GM18909 (cell line): ENCODE measurements at regions not wholly inside any gene's neighbourhood (a gene's known extent, or its start where the extent isn't known, plus 50 kb on each side); places are given as distances from the start of the nearest gene placed in this dataset.
A peak's percentile ranks its signal among the peaks of the same experiment; 100 is the strongest.
"Not testable (repeated sequence)": the region's sequence is repeated elsewhere in the genome, so short reads cannot be mapped to it uniquely, and the experiment has no call there.

ENCODE experiments used
- ATAC-seq: cut with Tn5 transposase; IDR thresholded peaks from one replicate; pipeline ENCODE4 v1.9.1; 2021; ENCODE audit warnings: mild to moderate bottlenecking; ENCODE audit not compliant: unreplicated experiment, poor library complexity

DNA sequence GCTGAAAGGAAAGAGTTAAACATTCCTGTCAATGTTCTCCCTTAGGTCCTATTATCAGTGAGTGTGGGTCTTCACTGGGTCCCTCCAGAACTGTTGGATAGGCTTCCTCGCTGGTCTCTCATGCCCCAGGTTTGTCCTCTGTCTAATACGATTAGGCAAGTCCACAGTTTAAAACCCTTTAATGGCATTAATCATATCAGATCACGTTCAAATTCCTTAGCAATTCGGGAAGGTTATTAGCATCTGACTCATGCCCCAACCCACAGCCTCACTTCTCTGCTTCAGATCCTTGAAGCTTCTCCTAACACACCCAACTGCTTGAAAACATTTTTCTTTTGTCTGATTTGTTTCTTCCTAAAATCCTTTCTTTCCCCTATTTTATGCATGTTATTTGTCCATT, 224.3 kb upstream of the ATP10A start:
- no peak for ATAC-seq

DNA sequence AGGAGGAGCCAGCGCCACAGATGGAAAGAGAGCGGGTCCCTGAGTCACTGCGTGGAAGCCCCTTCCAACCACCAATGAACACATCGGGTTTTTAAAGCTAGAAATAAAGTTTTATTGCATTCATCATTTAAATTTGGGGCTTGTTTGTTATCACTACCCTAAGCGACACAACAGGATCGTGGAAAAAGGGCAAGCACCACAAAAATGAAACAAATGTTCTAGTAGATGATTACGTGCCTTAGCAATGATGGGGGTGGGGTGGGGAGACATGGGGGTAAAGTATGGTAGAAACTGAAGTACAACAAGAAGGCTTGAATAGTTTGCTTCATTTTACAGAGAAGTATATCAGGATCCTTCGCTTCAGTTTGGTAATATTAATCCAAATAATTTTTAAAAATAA, 221.6 kb upstream of the ATP10A start:
- no peak for ATAC-seq

DNA sequence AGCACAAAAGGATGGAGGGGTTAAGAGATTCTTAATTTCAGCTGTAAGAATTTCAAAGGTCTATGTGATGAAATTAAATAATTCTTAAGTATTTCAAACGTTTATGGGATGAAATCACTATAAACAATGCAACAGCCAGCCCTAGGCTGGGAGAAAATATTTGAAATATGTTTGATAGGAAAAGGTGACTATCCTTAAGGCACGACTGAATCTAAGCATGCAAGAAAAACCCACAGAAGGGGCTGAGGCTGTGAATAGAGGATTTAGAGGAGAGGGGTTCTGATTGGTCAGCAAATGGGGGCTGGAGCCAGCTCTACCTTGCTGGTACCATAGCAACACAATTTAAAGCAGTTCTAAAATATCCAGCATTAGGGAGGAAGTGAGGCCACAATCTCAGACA, 220.8 kb upstream of the ATP10A start:
- no peak for ATAC-seq

DNA sequence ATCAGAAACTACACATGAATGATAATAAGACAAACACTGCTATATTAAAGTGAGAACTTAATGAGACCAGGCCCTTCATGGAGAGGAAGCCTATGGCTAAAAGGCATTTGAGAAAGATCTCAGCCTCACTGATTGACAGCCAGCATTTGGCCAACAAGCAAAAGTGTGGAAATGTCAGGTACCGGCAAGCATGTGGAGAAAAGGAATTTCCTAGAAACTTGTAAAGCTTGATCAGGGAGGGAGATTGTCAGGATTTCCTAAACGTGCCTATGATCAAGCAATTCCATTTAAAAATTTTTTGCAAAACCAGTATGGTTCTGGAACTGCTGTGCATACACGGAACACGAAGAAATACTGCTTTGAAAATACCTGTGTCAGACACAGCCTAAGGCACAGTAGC, 220.3 kb upstream of the ATP10A start:
- no peak for ATAC-seq

DNA sequence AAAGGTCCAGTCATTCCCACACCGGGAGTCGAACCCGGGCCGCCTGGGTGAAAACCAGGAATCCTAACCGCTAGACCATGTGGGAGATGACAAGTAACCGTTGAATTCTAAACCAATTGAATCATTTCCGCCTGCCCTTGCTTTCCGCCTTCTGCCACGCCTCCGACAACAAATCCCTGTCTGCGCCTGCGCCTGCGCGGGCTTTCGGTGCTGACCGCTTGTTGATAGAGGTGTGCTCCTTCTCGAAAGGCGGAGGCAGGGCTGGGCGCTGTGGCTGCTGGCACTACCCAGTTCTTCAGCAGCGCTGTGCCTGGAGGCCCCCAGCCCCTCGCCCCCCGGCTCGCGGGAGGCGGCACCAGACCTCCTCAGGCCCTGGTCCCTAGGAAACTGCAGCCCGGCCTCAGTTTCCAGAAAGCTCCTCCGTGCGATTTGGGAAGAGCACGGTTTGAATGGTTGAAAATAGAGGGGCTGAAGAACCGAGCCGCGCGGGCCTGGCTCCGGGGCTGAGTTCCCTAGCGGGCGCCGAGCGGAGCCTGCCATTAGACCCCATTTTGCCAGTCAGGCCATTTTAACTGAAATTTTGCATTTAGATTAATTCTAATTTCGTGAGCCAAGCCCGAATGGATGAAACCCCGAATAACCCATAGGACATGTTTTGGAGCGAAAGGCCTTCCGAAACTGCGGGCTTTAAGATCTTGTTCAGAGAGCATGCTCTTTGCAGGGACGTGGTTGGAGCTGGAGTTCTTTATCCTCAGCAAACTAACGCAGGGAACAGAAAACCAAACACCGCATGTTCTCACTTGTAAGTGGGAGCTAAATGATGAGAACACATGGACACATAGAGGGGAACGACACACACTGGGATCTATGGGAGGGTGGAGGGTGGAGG, 219.3 kb upstream of the ATP10A start:
- ATAC-seq: peak; percentile 98

DNA sequence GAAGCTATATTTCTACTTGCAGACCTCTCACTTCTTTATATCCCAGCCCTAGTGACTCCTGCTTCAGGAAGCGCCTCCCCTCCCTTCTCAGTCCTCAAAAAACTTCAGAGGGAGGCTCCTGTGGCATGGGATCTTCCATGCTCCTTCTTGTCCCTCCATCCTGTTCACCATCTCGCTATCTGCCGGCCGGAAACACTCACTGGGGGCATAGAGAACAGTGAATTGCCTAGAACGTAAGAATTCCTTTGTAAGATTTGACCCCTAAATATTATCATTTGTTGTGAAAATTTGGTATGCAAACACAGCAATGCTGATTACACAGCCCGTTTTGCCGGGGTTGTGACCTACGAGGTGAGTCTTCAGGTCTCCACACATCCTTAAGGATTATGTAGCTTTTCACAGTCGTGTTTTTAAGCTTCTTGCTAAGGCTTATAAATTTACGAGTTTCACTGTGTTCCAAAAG, 218.7 kb upstream of the ATP10A start:
- ATAC-seq: no peak

DNA sequence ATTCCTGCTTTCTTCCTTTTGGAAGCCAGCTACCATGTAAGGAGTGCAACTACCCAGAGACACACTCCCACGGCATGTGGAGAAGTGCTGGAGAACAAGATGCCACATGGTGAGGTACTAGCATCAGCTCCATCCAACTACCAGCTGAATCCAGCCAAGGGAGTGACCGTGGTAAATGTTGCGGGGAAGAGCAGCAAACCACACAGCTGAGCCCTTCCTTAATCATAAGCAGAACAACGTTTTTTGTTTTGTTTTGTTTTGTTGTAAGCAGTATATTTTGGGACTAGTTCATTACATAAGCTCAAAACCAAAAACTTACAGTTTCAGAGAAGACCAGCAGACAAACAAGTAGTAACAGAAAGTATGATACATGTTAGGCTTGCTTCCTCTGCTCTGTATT, 212.6 kb upstream of the ATP10A start:
- no peak for ATAC-seq

DNA sequence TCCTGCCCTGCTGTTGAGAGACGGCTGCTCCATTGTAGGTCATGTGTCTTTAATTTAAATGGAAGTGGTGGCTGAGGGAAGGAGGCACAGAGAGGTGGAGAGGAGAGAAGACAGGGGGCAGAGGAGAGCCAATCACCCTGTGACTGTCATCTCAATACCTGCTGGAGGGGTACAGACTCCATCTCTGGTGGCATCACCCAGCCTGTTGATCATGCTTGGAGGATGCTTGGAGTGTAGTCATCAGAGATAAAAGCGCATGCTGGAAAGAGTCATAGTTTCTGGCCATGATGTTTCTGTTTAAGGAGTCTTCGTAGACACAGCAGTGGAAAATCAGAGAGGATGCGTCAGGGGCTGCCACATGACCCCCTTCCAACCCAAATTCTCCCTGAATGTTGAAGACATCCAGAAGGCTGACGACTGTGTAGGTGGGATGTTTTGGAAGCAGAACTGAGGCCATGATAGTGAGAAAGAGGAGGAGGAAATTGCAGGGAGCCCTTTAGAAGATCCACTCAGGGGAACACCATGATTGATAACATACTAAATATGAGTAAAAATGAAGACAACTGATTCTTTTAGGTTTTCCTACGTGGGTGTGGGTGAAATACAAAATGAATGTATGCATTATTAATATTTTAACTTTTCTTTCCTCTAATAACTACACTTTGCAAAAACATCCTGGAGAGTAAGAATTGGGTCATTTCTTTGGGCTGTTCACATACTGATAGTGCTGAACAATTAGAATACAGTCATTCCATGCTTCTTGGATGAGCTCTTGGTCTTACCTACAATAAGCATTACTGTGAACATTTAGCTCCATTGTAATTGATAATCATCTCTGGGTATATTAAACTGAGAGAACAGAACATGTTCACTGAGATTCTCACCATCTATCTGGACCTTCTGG, 210.6 kb upstream of the ATP10A start:
- ATAC-seq: no peak

DNA sequence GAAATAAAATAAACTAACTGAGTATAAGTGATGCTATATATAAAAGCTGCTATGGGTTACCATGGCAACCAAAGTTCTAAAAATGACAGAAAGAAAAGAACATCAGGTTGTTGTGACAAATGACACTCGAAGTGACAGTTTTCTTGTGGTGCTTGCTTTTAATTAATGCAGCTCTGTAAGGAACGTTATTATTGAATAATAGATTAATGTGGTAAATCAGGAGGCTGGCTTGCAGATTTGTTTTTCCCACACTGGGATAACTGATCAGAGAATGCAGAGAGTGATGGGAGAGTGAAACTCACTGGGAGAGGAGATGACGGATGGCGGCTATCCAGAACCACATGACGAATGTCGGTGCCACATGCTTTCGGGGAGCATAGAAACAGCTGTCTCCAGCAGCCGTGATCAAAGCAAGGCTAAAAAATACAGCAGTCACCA, 207.0 kb upstream of the ATP10A start:
- no peak for ATAC-seq

DNA sequence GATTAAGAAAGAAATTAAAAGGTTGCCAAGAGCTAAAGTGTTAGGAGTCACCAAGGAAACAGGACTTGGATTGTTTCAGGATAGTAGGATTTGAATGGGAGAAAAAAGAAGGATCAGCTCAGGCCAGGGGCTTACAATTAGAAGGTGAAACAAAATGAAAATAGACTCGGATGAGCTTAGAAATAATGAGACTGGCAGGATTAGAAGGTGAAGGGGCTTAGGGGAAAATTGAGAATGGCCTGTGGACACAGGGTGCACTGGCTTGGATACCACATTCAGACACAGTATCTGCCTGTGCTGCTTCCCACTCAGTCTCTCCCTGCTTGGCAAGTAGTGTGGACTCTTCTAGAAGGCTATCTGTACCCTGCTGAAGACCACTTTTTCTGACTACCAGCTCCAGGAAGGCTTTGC, 206.1 kb upstream of the ATP10A start:
- no peak for ATAC-seq

DNA sequence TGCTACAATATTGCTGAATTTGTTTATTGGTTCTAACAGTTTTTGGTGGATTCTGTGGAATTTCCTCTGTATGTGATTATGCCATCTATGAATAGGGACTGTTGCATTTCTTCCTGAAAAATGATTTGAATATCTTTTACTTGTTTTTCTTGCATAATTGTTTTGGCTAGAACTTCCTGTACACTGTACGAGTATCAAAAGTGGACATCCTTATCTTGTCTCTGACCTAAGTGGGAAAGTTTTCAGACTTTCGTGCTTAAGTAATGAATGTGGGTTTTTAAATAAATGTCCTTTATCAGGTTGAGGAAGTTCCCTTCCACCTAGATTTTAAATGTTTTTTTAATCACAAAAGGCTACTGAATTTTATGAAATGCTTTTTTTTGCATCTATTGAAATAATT, 203.8 kb upstream of the ATP10A start:
- ATAC-seq: no peak

DNA sequence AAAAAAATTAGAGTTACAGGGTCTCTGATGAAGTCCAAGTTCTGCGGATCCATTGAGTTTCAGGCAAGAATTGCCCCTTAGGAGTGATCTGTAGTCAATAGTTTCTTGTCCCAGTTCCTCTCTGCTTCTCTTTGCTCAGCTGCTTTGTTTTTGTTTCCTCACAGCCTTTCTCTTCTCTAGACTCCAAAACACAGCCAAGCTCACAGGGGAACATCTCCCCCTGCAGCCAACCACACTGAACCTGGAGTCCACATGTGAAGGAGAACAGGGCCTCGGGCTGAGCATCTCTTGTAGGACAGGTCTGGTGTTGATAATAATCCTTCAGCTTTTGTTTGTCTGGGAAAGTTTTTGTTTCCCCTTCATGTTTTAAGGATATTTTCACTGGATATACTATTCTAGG, 202.6 kb upstream of the ATP10A start:
- no peak for ATAC-seq

DNA sequence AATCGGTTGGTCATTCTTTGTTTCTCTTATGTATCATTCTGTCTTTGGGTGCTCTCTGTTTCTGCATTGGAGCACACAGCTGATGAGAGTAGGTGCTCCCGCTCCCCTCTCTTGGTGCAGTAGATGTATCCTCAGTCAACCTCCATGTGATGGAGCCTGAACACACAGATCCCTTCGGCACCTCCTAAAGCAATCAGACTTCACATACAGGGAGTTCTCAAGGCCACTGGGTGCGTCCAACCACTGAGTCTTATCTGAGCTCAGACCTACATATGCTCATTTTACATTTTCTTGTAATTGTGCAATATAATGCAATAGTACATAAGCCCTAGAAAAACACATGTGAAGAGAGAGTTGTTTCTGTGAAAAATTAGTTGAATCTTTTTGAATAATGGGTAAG, 198.1 kb upstream of the ATP10A start:
- no peak for ATAC-seq

DNA sequence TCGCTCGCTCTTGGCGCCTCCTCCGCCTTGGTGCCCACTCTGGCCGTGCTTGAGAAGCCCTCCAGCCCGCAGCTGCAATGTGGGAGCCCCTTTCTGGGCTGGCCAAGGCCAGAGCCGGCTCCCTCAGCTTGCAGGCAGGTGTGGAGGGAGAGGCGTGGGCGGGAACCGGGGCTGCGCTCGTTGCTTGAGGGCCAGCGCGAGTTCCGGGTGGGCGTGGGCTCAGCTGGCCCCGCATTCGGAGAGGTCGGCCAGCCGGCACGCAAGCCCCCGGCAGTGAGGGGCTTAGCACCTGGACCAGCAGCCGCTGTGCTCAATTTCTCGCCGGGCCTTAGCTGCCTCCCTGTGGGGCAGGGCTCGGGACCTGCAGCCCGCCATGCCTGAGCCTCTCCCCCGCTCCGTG, 193.6 kb upstream of the ATP10A start:
- not testable (repeated sequence) for ATAC-seq

DNA sequence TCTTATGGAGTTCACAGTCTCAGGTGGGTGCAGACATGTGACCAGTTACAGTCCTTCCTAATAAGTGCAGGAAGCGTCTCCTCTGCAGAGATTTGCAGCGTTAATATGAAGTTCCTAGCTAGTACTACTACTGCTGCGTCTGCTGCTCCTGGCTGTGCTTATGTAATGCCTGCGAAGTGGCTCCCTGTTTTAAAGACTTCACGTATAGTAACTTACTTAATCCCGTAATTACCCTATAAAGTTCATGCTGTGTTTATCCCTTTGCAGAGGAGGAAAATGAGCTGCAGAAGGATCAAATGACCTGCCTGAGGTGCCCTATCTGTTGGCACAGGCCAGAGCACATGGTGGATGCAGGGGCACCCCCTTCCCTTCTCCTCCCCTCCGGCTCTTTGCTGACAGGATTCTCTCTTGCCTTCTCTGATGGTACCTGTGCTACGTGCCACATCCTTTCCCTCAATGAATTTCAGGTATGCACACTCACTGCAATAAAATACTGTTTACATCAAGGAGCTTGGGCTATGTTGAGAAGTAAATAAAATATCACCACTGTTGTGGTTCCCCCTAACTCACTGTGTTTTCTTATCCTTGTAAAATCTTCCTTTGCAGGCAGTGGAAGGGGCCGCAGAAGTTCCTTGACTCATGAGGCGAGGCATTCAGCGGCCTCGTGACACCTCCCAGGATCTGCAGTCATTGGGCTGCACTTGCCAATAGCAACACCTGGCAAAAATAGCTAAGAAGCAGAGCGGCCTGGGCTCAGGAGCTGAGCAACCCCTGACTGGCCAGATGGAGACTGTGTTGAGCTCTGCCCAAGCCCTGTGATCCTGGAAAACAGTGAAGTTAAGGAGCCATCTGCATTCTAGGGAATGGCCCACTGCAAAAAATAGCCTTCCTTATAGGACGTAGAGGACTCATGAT, 188.9 kb upstream of the ATP10A start:
- no peak for ATAC-seq

DNA sequence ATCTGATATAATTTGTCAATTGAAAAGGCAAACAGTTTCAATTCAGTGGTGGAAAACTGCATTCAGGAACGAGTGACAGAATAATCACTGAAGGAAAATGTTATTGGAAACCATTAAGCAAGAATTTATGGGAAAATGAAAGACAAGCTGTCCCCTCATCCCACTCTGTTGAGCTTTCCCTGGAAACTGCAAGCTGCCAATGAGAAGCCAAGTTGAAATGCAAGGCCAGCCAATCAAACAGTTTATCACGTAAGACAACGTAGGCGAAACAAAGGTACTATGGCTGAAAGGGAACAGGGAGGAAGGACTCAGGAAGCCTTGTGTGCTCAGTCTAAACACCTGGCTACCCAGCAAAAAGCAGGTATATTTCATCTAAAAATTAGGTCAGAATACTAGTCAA, 187.9 kb upstream of the ATP10A start:
- no peak for ATAC-seq

DNA sequence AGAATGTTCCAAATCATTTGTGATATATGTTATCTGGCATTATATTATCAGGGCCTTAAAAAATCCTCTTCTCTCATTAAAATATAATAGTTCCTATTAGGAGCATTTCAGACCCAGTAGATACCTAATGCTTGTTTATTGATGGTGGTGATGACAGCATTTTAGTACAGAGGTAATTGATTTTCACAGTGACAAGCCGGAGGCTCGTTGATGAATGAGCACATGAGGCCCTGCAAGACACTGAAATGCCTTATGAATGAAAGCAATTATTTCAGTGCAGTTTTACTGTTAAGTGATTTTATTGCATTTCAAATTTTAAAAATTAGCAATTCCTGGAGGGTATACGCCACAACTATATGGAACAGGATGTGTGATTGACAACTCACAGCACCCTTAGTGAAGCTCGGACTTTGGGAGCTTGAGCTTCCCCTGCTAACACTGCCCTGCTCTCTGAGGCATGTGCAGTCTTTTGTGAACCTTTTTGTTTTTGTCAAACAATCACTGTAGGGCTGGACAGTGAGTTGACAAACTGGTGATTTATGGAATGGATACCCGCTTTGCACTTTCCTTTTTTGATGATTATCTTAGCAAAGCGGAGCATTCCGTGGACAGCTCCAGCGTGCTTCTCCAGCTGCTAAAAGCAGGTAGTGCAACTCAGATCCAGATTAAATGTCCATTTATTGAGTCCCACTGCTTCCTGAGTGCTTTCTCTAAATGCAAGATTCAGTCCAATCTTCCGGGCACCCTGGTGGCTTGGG, 187.0 kb upstream of the ATP10A start:
- no peak for ATAC-seq

DNA sequence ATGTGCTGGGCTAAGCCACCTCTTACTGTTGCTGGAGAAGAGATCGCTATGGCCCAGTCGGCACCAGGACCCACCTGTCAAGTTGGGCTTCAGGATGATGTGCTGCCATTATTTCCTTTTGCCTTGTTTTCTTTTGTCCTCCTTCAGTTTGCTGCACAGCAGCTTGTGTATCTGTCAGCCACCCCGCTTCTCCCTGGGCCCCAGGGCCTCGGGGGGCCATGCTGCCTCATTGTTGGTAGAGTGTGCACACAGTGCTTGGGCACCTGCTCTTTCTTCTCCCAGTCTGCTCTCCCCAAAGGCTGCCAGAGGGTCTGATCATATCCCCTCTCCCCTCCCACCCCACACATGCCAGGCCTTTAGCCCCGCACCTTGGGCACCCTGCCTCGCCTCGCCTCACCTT, 185.5 kb upstream of the ATP10A start:
- ATAC-seq: no peak

DNA sequence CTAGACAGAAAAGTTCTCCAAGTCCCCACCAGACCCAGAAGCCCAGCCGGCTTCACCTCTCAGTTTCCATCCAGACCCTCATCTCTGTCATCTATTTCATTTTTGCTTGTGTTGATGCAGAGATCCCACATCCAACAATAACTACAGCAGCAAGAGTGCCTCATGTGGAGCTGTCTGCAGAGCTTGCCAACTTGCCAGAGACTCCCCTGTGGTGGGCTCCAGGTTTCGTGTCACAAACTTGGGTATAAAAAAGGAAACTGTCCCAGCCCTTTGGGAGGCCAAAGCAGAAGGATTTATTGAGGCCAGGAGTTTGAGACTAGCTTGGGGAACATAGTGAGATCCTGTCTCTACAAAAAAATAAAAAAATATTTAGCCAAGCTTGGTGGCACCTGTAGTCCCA, 182.4 kb upstream of the ATP10A start:
- no peak for ATAC-seq

DNA sequence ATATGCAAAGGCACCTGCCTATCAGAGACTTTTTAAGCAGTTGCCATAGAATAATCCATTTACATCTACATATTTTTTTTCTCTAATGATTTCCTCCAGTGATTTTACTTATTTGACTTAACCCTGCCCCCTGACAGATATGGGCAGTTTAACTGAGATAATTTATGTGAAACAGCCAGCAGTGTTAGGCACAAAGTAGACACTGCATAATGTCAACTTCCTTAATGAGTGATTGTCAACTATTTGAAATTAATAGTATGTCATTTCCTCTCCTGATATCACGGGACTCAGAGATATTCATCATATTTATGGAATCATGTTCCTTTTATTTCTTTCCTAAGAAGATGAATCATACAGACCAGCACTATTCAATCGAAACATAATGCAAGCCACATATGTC, 179.9 kb upstream of the ATP10A start:
- no peak for ATAC-seq
